GM12891 (cell line): ENCODE measurements at regions not wholly inside any gene's neighbourhood (a gene's known extent, or its start where the extent isn't known, plus 50 kb on each side); places are given as distances from the start of the nearest gene placed in this dataset.

Experiments used
- DNase-seq: peaks from one replicate; pipeline ENCODE4 v3.0.0; 2011; ENCODE audit warnings: low spot score; ENCODE audit not compliant: insufficient read length
- FAIRE-seq: peaks from 2 replicates; lab custom pipeline; 2011; peaks lifted over from hg19 to GRCh38; lab: Jason Lieb, UNC
- PAX5 ChIP-seq: IDR thresholded peaks from 2 replicates; pipeline ENCODE4 v1.6.1; 2011; ENCODE audit warnings: low read length, moderate library complexity, mild to moderate bottlenecking; ENCODE audit not compliant: insufficient read depth, severe bottlenecking
- POLR2A ChIP-seq: IDR thresholded peaks from 2 replicates; pipeline ENCODE4 v1.6.1; 2011; ENCODE audit warnings: low read depth, low read length, control low read depth
- POLR2AphosphoS5 ChIP-seq: IDR thresholded peaks from 2 replicates; pipeline ENCODE4 v1.6.1; 2011; ENCODE audit warnings: low read depth, low read length, control low read depth
- POU2F2 ChIP-seq: IDR thresholded peaks from 2 replicates; pipeline ENCODE4 v1.6.1; 2011; ENCODE audit warnings: low read depth, mild to moderate bottlenecking, control low read depth, low read length, moderate library complexity
- SPI1 ChIP-seq: IDR thresholded peaks from 2 replicates; pipeline ENCODE4 v1.6.1; 2011; ENCODE audit warnings: low read depth, low read length, control low read depth
- TAF1 ChIP-seq: IDR thresholded peaks from 2 replicates; pipeline ENCODE4 v1.6.1; 2011; ENCODE audit warnings: low read depth, low read length, control low read depth

GRCh38 chr13:97133554-97133953 is 88.6 kb upstream of the MBNL2 start:
- FAIRE-seq: no peak
- TF ChIP-seq POLR2AphosphoS5: no peak
- TF ChIP-seq SPI1: no peak
- TF ChIP-seq POLR2A: no peak
- TF ChIP-seq POU2F2: no peak
- TF ChIP-seq TAF1: no peak
- no peak for TF ChIP-seq PAX5

DNA sequence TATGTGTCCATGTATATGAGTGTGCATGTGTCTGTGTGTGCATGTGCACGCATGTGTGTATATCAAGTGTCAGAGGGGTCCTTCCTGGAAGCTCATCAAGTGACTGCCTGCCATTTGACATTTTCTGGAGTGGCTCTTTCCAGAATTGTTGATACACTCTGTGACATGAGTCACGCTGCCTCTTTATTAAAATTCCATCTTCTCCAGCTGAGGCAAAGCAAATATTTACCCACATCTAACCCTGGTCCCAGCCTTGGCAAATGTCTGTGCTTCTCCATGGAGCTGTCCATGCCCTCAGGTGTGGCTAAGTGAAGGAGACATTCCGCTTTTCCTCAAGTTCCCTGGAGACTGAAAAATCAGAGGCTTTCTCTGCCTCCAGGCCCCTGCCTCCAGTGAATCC is 88.2 kb upstream of the MBNL2 start:
- TF ChIP-seq POLR2AphosphoS5: no peak
- no peak for TF ChIP-seq TAF1
- TF ChIP-seq SPI1: no peak
- no peak for TF ChIP-seq POLR2A
- TF ChIP-seq PAX5: no peak
- no peak for TF ChIP-seq POU2F2
- FAIRE-seq (no peak), DNase-seq (no peak)

More at GRCh38 chr13:97133554-97133953, 88.6 kb upstream of the MBNL2 start:
- no peak for DNase-seq

DNA sequence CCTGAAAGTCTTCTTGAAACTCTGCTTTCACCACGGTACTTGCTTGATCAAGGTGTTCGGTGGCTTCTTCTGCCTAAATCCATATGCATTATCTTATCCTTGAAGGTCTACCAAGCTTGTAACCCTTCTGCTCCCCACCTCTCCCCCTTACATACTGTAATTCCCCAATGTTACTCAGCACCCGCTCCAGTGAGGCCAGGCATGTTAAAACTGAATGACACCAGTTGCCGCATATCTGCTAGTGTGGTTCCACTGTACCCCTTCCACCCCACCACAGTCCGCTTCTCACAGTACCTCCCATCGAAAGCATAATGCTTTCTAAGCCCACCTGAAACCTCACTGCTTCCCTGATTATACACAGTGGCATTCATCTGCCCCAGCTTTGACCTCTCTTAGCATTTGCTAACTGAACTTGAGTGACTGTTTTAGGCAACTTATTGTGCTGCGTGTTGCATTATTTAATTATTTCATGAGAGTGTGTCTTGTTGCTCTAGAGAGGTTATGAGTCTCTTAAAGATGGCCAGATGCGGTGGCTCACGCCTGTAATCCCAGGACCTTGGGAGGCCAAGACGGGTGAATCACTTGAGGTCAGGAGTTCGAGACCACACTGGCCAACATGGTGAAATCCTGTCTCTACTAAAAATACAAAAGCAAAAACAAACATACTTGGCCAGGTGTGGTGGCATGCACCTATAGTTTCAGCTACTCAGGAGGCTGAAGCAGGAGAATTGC is 87.6 kb upstream of the MBNL2 start:
- FAIRE-seq: no peak
- DNase-seq: no peak
- TF ChIP-seq POU2F2 (no peak), POLR2A (no peak), PAX5 (no peak), POLR2AphosphoS5 (no peak), TAF1 (no peak), SPI1 (no peak)

DNA sequence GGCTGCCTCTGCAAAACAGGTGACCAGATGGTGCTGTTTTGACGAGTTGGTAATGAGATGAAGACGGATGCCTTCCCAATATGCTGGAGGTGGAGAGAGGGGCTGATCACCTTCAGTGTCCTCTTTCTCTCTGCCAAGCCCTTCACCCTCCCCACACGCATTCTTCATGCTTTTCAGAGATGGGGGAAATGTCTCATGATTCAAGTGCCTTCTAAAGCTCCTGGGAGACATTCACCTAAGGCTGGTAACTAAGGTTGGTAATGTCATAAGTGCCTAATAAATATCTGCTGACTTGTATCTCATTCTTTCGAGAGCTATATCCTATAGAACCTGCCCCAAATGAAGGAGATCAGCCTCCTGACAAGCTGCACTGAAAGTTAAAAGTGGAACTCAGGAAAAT is 86.2 kb upstream of the MBNL2 start:
- FAIRE-seq (no peak), DNase-seq (no peak)
- no peak for TF ChIP-seq POLR2A
- TF ChIP-seq POLR2AphosphoS5: no peak
- no peak for TF ChIP-seq PAX5
- no peak for TF ChIP-seq TAF1
- no peak for TF ChIP-seq SPI1
- no peak for TF ChIP-seq POU2F2

GRCh38 chr13:97136418-97136817 is 85.7 kb upstream of the MBNL2 start:
- TF ChIP-seq POLR2A: no peak
- TF ChIP-seq PAX5: no peak
- TF ChIP-seq POU2F2: no peak
- no peak for TF ChIP-seq TAF1
- no peak for TF ChIP-seq POLR2AphosphoS5
- TF ChIP-seq SPI1: no peak
- FAIRE-seq (no peak), DNase-seq (no peak)

DNA sequence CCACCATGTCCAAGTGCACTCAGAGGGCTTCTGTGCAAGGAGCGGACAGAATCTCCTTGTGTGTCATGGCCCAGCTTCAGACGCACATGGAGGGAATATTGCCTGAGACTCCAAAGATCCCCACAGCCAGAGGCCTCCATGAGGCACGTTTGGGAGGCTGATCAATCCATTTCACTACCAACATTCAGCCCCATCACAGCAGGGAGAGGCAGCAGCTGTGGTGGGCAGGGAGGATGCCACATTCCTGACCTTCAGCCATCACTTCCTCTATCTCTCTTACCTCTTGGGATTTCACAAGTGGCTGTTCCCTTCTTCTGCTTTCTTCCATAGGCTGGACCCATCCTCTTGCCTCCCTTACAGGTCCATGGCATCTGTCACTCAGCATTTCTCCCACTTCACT is 82.4 kb upstream of the MBNL2 start:
- TF ChIP-seq POLR2AphosphoS5 (no peak), PAX5 (no peak), SPI1 (no peak), POU2F2 (no peak), POLR2A (no peak), TAF1 (no peak)
- FAIRE-seq (no peak), DNase-seq (no peak)

GRCh38 chr13:97140131-97140530 is 82.0 kb upstream of the MBNL2 start:
- FAIRE-seq: no peak
- TF ChIP-seq POLR2AphosphoS5 (no peak), SPI1 (no peak), POLR2A (no peak), POU2F2 (no peak), TAF1 (no peak), PAX5 (no peak)
- DNase-seq: no peak

DNA sequence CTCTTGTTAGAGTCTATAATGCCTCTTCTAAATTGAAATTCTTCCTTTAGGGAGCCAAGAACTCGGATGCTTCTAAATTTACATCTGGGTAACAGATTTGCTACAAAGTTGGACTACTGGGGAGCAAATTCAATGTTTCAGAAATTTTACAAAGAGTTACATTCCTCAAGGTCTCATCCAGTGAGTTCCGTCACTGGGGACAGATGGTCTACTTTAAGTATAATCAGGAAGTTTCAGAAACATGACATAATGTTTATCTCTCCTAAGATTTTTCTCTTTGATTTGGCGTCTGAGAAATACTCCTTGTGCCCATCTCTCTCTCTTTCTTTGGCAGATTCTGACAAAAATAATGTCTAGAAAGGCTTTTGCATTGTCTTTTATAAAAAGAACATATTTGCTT is 81.5 kb upstream of the MBNL2 start:
- TF ChIP-seq POLR2AphosphoS5 (no peak), TAF1 (no peak), POU2F2 (no peak)
- FAIRE-seq: no peak
- no peak for DNase-seq

DNA sequence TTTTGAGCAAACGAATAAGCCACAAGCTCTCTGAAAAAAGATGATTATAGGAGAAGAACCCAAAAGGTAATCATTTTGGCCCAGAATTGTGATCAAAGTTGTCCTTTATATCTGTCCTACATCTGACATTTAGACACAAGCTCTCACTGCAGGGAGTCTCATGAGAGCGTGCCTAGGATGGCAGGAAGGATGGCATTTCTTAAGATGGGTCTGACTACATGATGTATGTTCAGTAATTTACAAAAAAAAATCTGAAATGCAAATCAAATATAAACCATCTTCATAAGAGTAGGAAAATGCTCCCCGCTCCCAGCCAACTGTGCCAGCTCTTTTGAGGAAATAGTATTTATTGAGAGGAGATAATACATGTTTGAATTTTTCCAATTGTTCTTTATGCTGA is 81.0 kb upstream of the MBNL2 start:
- no peak for DNase-seq
- TF ChIP-seq POLR2AphosphoS5: no peak
- TF ChIP-seq POU2F2: no peak
- no peak for FAIRE-seq

- TF ChIP-seq POLR2A (no peak), POU2F2 (no peak), TAF1 (no peak), PAX5 (no peak), SPI1 (no peak), POLR2AphosphoS5 (no peak)
- no peak for DNase-seq
- peak; percentile 60 for FAIRE-seq
Observed at GRCh38 chr13:97141564-97142005, 80.5 kb upstream of the MBNL2 start.
